Large intestine (tissue), 3 donors: ENCODE measurements at regions not wholly inside any gene's neighbourhood (a gene's known extent, or its start where the extent isn't known, plus 50 kb on each side); places are given as distances from the start of the nearest gene placed in this dataset.

Experiments
- DNase-seq, 2 donors: peaks; one replicate each; pipeline versions ENCODE4 v3.0.0 to v3.0.0-alpha.2; 2013
- H3K27ac ChIP-seq: one replicate; pipeline ENCODE4 v1.5.1; 2013; ENCODE audit warnings: low read length
- H3K27me3 ChIP-seq: 2 replicates; pipeline ENCODE4 v1.6.1; 2013; ENCODE audit warnings: low read length; ENCODE audit not compliant: control insufficient read depth, insufficient read depth
- H3K36me3 ChIP-seq: 2 replicates; pipeline ENCODE4 v1.6.1; 2013; ENCODE audit warnings: low read length; ENCODE audit not compliant: control insufficient read depth, insufficient read depth
- H3K4me1 ChIP-seq: one replicate; pipeline ENCODE4 v1.6.1; 2013; ENCODE audit warnings: low read length; ENCODE audit not compliant: control insufficient read depth, insufficient read depth
- H3K4me3 ChIP-seq: one replicate; pipeline ENCODE4 v1.5.1; 2013; ENCODE audit warnings: low read length
- H3K9me3 ChIP-seq: one replicate; pipeline ENCODE4 v1.6.1; 2013; ENCODE audit warnings: mild to moderate bottlenecking, low read depth, low read length, moderate library complexity; ENCODE audit not compliant: control insufficient read depth
- WGBS: methylation state at CpG from one replicate; pipeline ENCODE4 v1.1.5; 2013; ENCODE audit warnings: low lambda C conversion rate; ENCODE audit not compliant: insufficient coverage; 5-methylcytosine and 5-hydroxymethylcytosine counted together

DNA sequence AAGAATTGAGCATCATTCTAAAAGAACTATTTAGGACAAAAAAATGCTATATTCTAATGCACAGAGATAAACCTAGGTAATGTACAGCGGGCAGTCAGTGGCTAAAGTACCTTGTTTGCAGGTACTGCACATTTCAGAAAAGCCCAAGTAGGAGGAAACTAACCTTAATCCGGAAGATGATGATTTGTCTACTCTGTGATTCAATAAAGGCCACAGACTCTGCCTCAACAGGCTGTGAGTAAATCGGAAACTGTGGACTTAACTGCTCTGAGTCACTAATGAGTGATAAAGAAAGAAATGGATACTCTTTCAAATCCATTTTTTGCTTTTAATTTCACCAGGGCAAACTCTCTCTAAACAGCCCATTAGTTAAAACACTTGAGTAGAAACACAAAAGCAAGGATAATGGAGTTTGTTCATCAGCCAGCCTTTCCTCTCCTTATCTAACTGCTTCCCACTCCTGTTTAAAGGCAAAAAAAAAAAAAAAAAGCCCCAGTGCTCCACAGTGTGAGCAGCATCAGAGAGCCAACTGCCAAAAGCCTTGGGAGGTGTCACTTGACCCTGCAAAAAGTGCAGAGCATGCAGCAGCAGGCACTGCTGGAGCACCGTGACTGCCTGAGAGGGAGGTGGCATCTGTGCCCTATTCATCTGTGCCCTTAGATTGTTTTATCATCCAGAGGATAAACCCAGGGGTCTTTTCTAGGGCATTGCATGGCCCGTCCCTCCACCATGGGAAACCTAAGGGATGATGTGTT lies 187.7 kb downstream of the SATB1 start:
- DNase-seq, result no peak
- H3K4me1 ChIP-seq, result no peaks in the 10 kb centered on the region
- 70% methylated on average over 2 of the region's 5 CpGs for WGBS

DNA sequence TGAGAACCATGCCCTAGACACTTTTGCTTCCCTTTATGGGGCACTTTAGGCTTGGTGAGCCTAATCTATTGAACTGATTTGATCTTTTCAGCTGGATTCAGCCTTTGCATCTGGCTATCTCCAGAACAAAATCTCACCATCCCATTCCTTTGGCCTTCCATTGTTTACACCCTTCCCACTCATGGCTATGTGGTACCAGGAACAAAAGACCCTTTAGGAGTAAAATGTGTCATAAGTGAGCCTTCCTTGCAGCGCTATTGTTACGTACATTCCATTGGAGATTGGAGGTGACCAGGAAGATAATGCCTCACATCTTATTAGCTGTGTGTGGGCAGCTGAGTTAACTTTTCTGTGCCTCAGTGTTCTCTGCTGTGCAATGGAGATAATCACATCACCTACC lies 188.4 kb downstream of the SATB1 start:
- no peak overlapping the region for H3K4me3 ChIP-seq
- no peaks in the 10 kb centered on the region for H3K4me1 ChIP-seq
- H3K9me3 ChIP-seq, result no peaks in the 10 kb centered on the region
- no peak for DNase-seq
- peaks cover 10% of the 10 kb centered on the region for H3K27me3 ChIP-seq
- no CpG with 5 or more reads among the region's 2 CpGs for WGBS
- no peaks in the 10 kb centered on the region for H3K36me3 ChIP-seq
- no peak overlapping the region for H3K27ac ChIP-seq

More for the DNA sequence above, 187.7 kb downstream of the SATB1 start:
- Histone ChIP-seq H3K27ac (no peak overlapping the region), H3K27me3 (peaks cover 10% of the 10 kb centered on the region), H3K36me3 (no peaks in the 10 kb centered on the region), H3K9me3 (no peaks in the 10 kb centered on the region), H3K4me3 (no peak overlapping the region)

DNA sequence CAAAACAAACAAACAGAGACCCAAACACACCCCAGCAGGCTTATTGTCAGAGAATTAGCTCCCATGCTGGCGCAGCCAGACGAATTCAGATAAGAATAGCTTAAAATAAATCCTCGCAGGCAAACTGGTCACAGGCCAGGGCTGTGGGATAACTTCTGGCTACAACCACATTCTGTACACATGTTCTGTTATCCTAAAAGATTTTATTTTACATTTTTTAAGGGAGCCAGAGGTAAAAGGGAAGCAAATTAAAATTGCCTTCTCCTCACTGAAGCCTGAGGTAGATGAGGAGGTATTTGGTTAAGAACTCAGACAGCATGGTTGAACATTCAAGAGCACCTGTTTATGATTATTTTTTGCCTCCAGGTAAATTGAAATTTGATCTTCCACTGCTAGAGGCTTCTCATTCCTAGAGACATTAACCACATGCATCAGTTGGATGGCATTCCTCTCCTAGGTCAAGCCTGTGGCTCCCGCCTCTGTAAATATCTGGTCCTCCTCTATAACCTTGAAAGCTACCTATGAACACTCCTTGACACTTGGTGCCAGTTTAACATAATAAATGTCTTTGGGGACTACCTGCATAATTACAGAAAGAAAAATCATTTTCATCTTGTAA lies 190.3 kb downstream of the SATB1 start:
- Histone ChIP-seq H3K27ac (no peak overlapping the region), H3K4me1 (no peaks in the 10 kb centered on the region), H3K36me3 (no peaks in the 10 kb centered on the region), H3K4me3 (no peak overlapping the region), H3K27me3 (peaks cover 10% of the 10 kb centered on the region), H3K9me3 (no peaks in the 10 kb centered on the region)
- no CpG with 5 or more reads among the region's 4 CpGs for WGBS
- DNase-seq, result no peak

DNA sequence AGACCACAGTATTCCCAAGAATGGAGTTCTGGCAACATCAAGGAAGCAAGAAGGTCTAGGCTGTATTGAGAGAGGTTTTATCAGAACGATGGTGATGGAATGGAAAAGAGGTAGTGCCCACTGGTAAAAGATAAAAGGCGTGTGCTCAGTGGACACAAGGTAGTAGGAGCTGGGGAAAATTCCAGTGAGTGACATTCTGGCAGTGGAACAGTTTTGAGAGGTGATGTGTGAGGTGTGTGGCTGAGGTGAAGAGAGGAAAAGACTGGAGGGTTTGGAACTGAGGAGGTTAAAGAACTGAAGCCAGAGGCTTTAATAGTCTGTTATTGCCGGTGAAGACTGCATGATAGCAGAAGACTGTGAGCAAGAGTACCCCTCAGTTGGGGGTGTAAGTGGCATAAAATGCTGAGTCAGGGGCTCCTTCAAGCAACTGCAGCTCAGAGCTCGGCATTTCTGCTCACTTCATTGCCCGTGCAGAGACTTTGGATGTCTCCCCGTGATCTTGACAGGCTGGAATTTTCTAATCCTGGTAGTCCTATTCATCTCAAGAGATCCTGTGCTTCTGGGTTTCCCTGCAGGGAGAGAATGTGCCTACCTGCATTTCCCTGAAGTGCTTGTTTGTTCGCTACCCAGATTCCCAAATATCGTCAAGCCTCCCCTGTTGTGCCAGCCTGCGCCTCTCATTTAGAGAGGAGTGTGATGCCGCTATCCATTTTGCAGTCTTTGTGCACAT lies 191.0 kb downstream of the SATB1 start:
- no peaks in the 10 kb centered on the region for H3K36me3 ChIP-seq
- no peak overlapping the region for H3K4me3 ChIP-seq
- H3K27me3 ChIP-seq, result peaks cover 10% of the 10 kb centered on the region
- DNase-seq, result no peak
- H3K4me1 ChIP-seq, result no peaks in the 10 kb centered on the region
- WGBS, result no CpG with 5 or more reads among the region's 10 CpGs
- no peaks in the 10 kb centered on the region for H3K9me3 ChIP-seq
- no peak overlapping the region for H3K27ac ChIP-seq

DNA sequence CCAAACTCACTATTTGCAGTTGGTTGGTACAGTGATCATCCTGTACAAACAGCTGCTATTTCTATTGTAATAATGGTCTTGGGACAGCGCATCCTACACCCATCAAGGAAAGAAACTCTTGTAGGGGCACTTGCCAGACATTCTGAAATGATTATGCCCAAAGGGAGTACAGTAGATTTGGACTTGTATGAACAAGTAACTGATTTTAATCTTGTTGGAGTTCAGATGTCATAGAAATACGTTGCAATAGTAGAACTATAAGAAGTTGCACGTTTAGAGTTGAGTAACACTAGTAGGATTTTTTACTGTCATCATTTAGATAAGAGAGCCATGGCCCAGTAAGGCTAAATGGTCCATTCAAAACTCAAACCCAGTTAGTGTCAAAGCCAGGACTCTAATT lies 192.8 kb downstream of the SATB1 start:
- 90% methylated on average over 3 of the region's 3 CpGs for WGBS
- H3K27me3 ChIP-seq, result peaks cover 10% of the 10 kb centered on the region
- H3K9me3 ChIP-seq, result no peaks in the 10 kb centered on the region
- H3K4me1 ChIP-seq, result no peaks in the 10 kb centered on the region
- H3K27ac ChIP-seq, result no peak overlapping the region
- H3K4me3 ChIP-seq, result no peak overlapping the region
- H3K36me3 ChIP-seq, result no peaks in the 10 kb centered on the region
- DNase-seq, result no peak

DNA sequence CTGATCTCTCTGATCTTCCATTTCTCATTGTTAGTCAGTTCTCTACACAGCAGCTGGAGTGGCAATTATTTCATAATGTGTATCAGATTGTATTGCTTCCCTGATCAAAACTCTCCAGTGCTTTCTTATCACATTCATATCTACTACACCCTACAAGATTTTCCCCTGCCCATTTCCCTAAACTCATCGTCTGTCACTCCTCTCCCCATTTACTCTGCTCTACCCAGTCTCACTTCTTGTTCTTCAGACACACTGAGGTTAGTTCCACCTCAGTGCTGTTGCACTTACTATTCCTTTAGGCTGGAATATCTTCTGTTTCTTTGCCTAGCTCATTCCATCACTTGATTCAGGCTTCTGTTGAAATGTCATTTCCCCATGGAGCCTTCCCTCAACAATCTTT lies 197.1 kb downstream of the SATB1 start:
- H3K27ac ChIP-seq, result no peak overlapping the region
- no peaks in the 10 kb centered on the region for H3K4me1 ChIP-seq
- no peaks in the 10 kb centered on the region for H3K27me3 ChIP-seq
- H3K9me3 ChIP-seq, result no peaks in the 10 kb centered on the region
- 67% methylated on average over 1 of the region's 1 CpG for WGBS
- no peaks in the 10 kb centered on the region for H3K36me3 ChIP-seq
- DNase-seq, result no peak
- H3K4me3 ChIP-seq, result no peak overlapping the region

DNA sequence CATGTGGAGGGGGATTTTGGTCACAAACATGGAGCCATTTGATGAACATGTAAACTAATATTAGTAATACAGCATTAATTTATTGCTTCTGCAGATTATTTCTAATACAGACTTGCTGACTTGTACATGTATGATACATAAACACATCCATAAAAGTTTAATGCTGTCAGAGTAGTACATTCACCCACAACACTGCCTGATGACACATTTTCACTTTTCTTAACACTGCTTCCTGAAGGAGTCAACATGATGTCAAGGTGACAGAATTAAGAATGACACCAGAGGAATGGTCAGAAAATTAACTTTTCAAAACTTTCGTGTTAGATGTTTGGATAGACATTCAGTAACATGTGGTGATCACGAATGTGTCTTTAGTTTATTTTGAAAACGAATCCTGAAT lies 199.4 kb downstream of the SATB1 start:
- 69% methylated on average over 2 of the region's 3 CpGs for WGBS
- no peaks in the 10 kb centered on the region for H3K27me3 ChIP-seq
- no peak overlapping the region for H3K27ac ChIP-seq
- no peak for DNase-seq
- no peaks in the 10 kb centered on the region for H3K4me1 ChIP-seq
- H3K36me3 ChIP-seq, result no peaks in the 10 kb centered on the region
- H3K9me3 ChIP-seq, result no peaks in the 10 kb centered on the region
- no peak overlapping the region for H3K4me3 ChIP-seq

DNA sequence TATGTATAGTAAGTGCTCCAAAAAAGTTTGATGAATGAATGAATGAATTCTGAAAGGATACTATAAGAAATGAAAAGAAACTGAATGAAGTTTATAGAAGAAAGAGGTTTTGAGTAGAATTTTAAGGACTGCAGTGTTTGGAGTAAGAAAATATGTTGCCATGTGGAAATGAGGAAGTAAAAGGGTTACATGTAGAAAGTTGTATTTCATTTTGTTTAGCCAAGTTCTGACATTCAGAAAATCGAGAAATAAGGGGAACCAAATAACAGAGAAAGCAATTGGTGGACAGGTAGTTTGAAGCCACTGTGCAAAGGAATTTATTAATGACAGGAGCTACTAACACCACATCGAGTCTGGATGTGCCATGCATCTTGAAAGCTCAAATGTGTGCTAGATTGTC lies 200.7 kb downstream of the SATB1 start:
- Histone ChIP-seq H3K27me3 (no peaks in the 10 kb centered on the region), H3K36me3 (no peaks in the 10 kb centered on the region), H3K9me3 (no peaks in the 10 kb centered on the region), H3K4me3 (no peak overlapping the region), H3K4me1 (no peaks in the 10 kb centered on the region), H3K27ac (no peak overlapping the region)
- 60% methylated on average over 1 of the region's 2 CpGs for WGBS
- no peak for DNase-seq

DNA sequence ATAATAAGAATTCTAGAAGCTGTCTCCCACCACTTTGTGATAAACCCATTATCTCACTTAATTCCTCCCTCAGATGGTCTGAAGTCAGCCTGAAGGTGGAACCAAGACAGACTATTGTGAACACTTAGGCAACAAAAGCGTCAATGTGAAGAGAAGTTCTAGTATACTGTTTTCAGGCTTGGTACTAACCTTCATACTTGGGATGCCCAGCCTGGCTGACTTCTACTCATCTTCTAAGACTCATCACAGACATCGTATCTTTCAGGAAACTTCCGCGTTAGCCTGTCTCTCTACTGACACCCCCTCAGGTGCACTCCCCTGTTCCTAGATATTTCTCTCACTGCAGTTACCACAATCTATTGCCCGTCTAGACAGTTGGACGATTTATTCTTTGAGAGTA lies 201.2 kb downstream of the SATB1 start:
- Histone ChIP-seq H3K9me3 (no peaks in the 10 kb centered on the region), H3K27me3 (no peaks in the 10 kb centered on the region), H3K4me1 (no peaks in the 10 kb centered on the region), H3K4me3 (no peak overlapping the region), H3K27ac (no peak overlapping the region), H3K36me3 (no peaks in the 10 kb centered on the region)
- WGBS, result 80% methylated on average over 1 of the region's 6 CpGs
- DNase-seq, result no peak

DNA sequence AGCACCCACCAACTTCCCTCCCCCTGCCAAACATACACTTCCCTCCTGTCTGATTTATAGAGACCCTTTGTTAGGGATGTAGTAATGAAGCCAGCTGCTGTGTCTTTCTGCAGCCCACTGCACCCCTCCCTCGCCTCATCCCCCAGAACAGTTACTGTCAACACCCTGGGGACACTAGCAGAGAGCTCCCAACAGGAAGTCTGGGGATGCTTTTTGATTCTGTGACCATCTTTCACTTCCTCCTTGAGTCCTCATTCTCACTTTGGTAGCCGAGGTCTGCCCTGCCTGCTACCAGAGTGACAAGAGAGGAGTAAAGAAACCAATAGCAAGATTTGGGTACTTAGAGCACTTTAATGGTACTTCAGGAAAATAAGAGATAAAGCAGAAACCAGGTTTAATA lies 201.6 kb downstream of the SATB1 start:
- H3K27ac ChIP-seq, result no peak overlapping the region
- H3K27me3 ChIP-seq, result no peaks in the 10 kb centered on the region
- DNase-seq, result no peak
- H3K36me3 ChIP-seq, result no peaks in the 10 kb centered on the region
- H3K4me3 ChIP-seq, result no peak overlapping the region
- no peaks in the 10 kb centered on the region for H3K4me1 ChIP-seq
- no peaks in the 10 kb centered on the region for H3K9me3 ChIP-seq
- no CpG with 5 or more reads among the region's 2 CpGs for WGBS
